ENCODE measurements at regions not wholly inside any gene's neighbourhood (a gene's known extent, or its start where the extent isn't known, plus 50 kb on each side); places are given as distances from the start of the nearest gene placed in this dataset.
"Not testable (repeated sequence)": the region's sequence is repeated elsewhere in the genome, so short reads cannot be mapped to it uniquely, and the experiment has no call there.

- Histone ChIP-seq H3K27me3 (ENCODE audit: insufficient read depth, low read length) (no peaks in the 10 kb centered on the region), H3K4me1 (ENCODE audit: control insufficient read depth in 1 of 2, insufficient read depth in 2 of 2, low read length in 2 of 2) (no peaks in the 10 kb centered on the region), H3K79me2 (ENCODE audit: control insufficient read depth, insufficient read depth, low read length, poor library complexity) (no peaks in the 10 kb centered on the region), H2BK12ac (ENCODE audit: low read length) (no peak overlapping the region), H3K9me3 (ENCODE audit: insufficient read depth, low read depth, low read length) (no peaks in the 10 kb centered on the region), H4K12ac (ENCODE audit: low read depth, low read length) (no peak overlapping the region), H2AFZ (ENCODE audit: insufficient read depth, low read length, poor library complexity) (no peak overlapping the region), H3K79me1 (ENCODE audit: low read length) (no peaks in the 10 kb centered on the region), H3K4ac (ENCODE audit: low read depth, low read length) (no peak overlapping the region), H4K8ac (ENCODE audit: low read depth, low read length) (no peak overlapping the region), H2BK5ac (ENCODE audit: low read depth, low read length, poor library complexity) (no peak overlapping the region), H2AK5ac (ENCODE audit: low read length) (no peak overlapping the region), H2BK120ac (ENCODE audit: insufficient read depth, low read length, poor library complexity) (no peak overlapping the region), H3K4me3 (ENCODE audit: low read depth, low read length) (no peak overlapping the region), H3K27ac (ENCODE audit: low read depth, low read length) (no peak overlapping the region), H3K9ac (ENCODE audit: low read length) (no peak overlapping the region), H3K18ac (ENCODE audit: low read length) (no peak overlapping the region), H3K4me2 (ENCODE audit: low read length) (no peak overlapping the region), H3K14ac (ENCODE audit: low read length) (no peak overlapping the region), H3K23ac (ENCODE audit: low read length) (no peak overlapping the region), H4K91ac (ENCODE audit: low read depth, low read length) (no peak overlapping the region), H3K36me3 (ENCODE audit: control insufficient read depth in 1 of 2, insufficient read depth in 2 of 2, low read length in 2 of 2) (no peaks in the 10 kb centered on the region)
- DNase-seq: no peak
Observed at GRCh38 chr1:187996780-187997179, 1168.0 kb downstream of the PLA2G4A start.

GRCh38 chr1:187999973-188000372 lies 1171.2 kb downstream of the PLA2G4A start:
- Histone ChIP-seq H3K36me3 (ENCODE audit: control insufficient read depth in 1 of 2, insufficient read depth in 2 of 2, low read length in 2 of 2) (no peaks in the 10 kb centered on the region), H3K4me1 (ENCODE audit: control insufficient read depth in 1 of 2, insufficient read depth in 2 of 2, low read length in 2 of 2) (no peaks in the 10 kb centered on the region), H3K14ac (ENCODE audit: low read length) (no peak overlapping the region), H3K4ac (ENCODE audit: low read depth, low read length) (no peak overlapping the region), H2BK120ac (ENCODE audit: insufficient read depth, low read length, poor library complexity) (no peak overlapping the region), H2AK5ac (ENCODE audit: low read length) (no peak overlapping the region), H3K9ac (ENCODE audit: low read length) (no peak overlapping the region), H3K23ac (ENCODE audit: low read length) (no peak overlapping the region), H3K9me3 (ENCODE audit: insufficient read depth, low read depth, low read length) (no peaks in the 10 kb centered on the region), H3K79me2 (ENCODE audit: control insufficient read depth, insufficient read depth, low read length, poor library complexity) (no peaks in the 10 kb centered on the region), H2BK12ac (ENCODE audit: low read length) (no peak overlapping the region), H3K27ac (ENCODE audit: low read depth, low read length) (no peak overlapping the region), H2BK5ac (ENCODE audit: low read depth, low read length, poor library complexity) (no peak overlapping the region), H3K27me3 (ENCODE audit: insufficient read depth, low read length) (no peaks in the 10 kb centered on the region), H2AFZ (ENCODE audit: insufficient read depth, low read length, poor library complexity) (no peak overlapping the region), H3K4me2 (ENCODE audit: low read length) (no peak overlapping the region), H3K4me3 (ENCODE audit: low read depth, low read length) (no peak overlapping the region), H4K91ac (ENCODE audit: low read depth, low read length) (no peak overlapping the region), H4K12ac (ENCODE audit: low read depth, low read length) (no peak overlapping the region), H3K18ac (ENCODE audit: low read length) (no peak overlapping the region), H3K79me1 (ENCODE audit: low read length) (no peaks in the 10 kb centered on the region), H4K8ac (ENCODE audit: low read depth, low read length) (no peak overlapping the region)
- DNase-seq: no peak

- H3K27ac ChIP-seq (ENCODE audit: low read depth, low read length); H4K8ac ChIP-seq (ENCODE audit: low read depth, low read length); H3K9ac ChIP-seq (ENCODE audit: low read length); H3K36me3 ChIP-seq (ENCODE audit: control insufficient read depth in 1 of 2, insufficient read depth in 2 of 2, low read length in 2 of 2); H3K4me3 ChIP-seq (ENCODE audit: low read depth, low read length); H2AK5ac ChIP-seq (ENCODE audit: low read length); H3K79me2 ChIP-seq (ENCODE audit: control insufficient read depth, insufficient read depth, low read length, poor library complexity); H3K9me3 ChIP-seq (ENCODE audit: insufficient read depth, low read depth, low read length); H3K27me3 ChIP-seq (ENCODE audit: insufficient read depth, low read length); H3K23ac ChIP-seq (ENCODE audit: low read length); H2BK120ac ChIP-seq (ENCODE audit: insufficient read depth, low read length, poor library complexity); H2BK5ac ChIP-seq (ENCODE audit: low read depth, low read length, poor library complexity); H2AFZ ChIP-seq (ENCODE audit: insufficient read depth, low read length, poor library complexity); H3K14ac ChIP-seq (ENCODE audit: low read length); DNase-seq; H3K4me1 ChIP-seq (ENCODE audit: control insufficient read depth in 1 of 2, insufficient read depth in 2 of 2, low read length in 2 of 2); H3K79me1 ChIP-seq (ENCODE audit: low read length); H3K4me2 ChIP-seq (ENCODE audit: low read length); H2BK12ac ChIP-seq (ENCODE audit: low read length); H3K4ac ChIP-seq (ENCODE audit: low read depth, low read length); H4K12ac ChIP-seq (ENCODE audit: low read depth, low read length); H3K18ac ChIP-seq (ENCODE audit: low read length); H4K91ac ChIP-seq (ENCODE audit: low read depth, low read length): not testable (repeated sequence)
- WGBS (ENCODE audit: extremely low coverage, insufficient coverage, insufficient read length): no CpG with 5 or more reads among the region's 1 CpG
Observed at GRCh38 chr1:188003687-188004086, 1174.9 kb downstream of the PLA2G4A start.

- no peaks in the 10 kb centered on the region for H3K79me1 ChIP-seq (ENCODE audit: low read length)
- no peak overlapping the region for H3K23ac ChIP-seq (ENCODE audit: low read length)
- DNase-seq: no peak
- no peaks in the 10 kb centered on the region for H3K27me3 ChIP-seq (ENCODE audit: insufficient read depth, low read length)
- no peak overlapping the region for H2BK12ac ChIP-seq (ENCODE audit: low read length)
- H2AK5ac ChIP-seq (ENCODE audit: low read length): no peak overlapping the region
- H3K18ac ChIP-seq (ENCODE audit: low read length): no peak overlapping the region
- H2BK5ac ChIP-seq (ENCODE audit: low read depth, low read length, poor library complexity): no peak overlapping the region
- H4K12ac ChIP-seq (ENCODE audit: low read depth, low read length): no peak overlapping the region
- H4K8ac ChIP-seq (ENCODE audit: low read depth, low read length): no peak overlapping the region
- H3K14ac ChIP-seq (ENCODE audit: low read length): no peak overlapping the region
- H4K91ac ChIP-seq (ENCODE audit: low read depth, low read length): no peak overlapping the region
- H3K9ac ChIP-seq (ENCODE audit: low read length): no peak overlapping the region
- no CpG with 5 or more reads among the region's 1 CpG for WGBS (ENCODE audit: extremely low coverage, insufficient coverage, insufficient read length)
- H2AFZ ChIP-seq (ENCODE audit: insufficient read depth, low read length, poor library complexity): no peak overlapping the region
- H3K36me3 ChIP-seq (ENCODE audit: control insufficient read depth in 1 of 2, insufficient read depth in 2 of 2, low read length in 2 of 2): no peaks in the 10 kb centered on the region
- no peak overlapping the region for H2BK120ac ChIP-seq (ENCODE audit: insufficient read depth, low read length, poor library complexity)
- no peak overlapping the region for H3K4me3 ChIP-seq (ENCODE audit: low read depth, low read length)
- no peak overlapping the region for H3K4me2 ChIP-seq (ENCODE audit: low read length)
- no peaks in the 10 kb centered on the region for H3K4me1 ChIP-seq (ENCODE audit: control insufficient read depth in 1 of 2, insufficient read depth in 2 of 2, low read length in 2 of 2)
- no peak overlapping the region for H3K27ac ChIP-seq (ENCODE audit: low read depth, low read length)
- no peak overlapping the region for H3K4ac ChIP-seq (ENCODE audit: low read depth, low read length)
- H3K9me3 ChIP-seq (ENCODE audit: insufficient read depth, low read depth, low read length): no peaks in the 10 kb centered on the region
- H3K79me2 ChIP-seq (ENCODE audit: control insufficient read depth, insufficient read depth, low read length, poor library complexity): no peaks in the 10 kb centered on the region
Observed at GRCh38 chr1:188004849-188005248, 1176.1 kb downstream of the PLA2G4A start.

- no peak overlapping the region for H4K12ac ChIP-seq (ENCODE audit: low read depth, low read length)
- H2BK120ac ChIP-seq (ENCODE audit: insufficient read depth, low read length, poor library complexity): no peak overlapping the region
- no peak overlapping the region for H3K4me3 ChIP-seq (ENCODE audit: low read depth, low read length)
- no peak overlapping the region for H3K14ac ChIP-seq (ENCODE audit: low read length)
- no peak overlapping the region for H3K23ac ChIP-seq (ENCODE audit: low read length)
- no peaks in the 10 kb centered on the region for H3K79me1 ChIP-seq (ENCODE audit: low read length)
- no peak overlapping the region for H2BK12ac ChIP-seq (ENCODE audit: low read length)
- no CpG with 5 or more reads among the region's 1 CpG for WGBS (ENCODE audit: extremely low coverage, insufficient coverage, insufficient read length)
- H3K4me1 ChIP-seq (ENCODE audit: control insufficient read depth in 1 of 2, insufficient read depth in 2 of 2, low read length in 2 of 2): no peaks in the 10 kb centered on the region
- no peak overlapping the region for H3K27ac ChIP-seq (ENCODE audit: low read depth, low read length)
- H2AFZ ChIP-seq (ENCODE audit: insufficient read depth, low read length, poor library complexity): no peak overlapping the region
- no peak overlapping the region for H3K18ac ChIP-seq (ENCODE audit: low read length)
- H4K8ac ChIP-seq (ENCODE audit: low read depth, low read length): no peak overlapping the region
- no peaks in the 10 kb centered on the region for H3K79me2 ChIP-seq (ENCODE audit: control insufficient read depth, insufficient read depth, low read length, poor library complexity)
- H4K91ac ChIP-seq (ENCODE audit: low read depth, low read length): no peak overlapping the region
- H3K36me3 ChIP-seq (ENCODE audit: control insufficient read depth in 1 of 2, insufficient read depth in 2 of 2, low read length in 2 of 2): no peaks in the 10 kb centered on the region
- no peak overlapping the region for H3K4ac ChIP-seq (ENCODE audit: low read depth, low read length)
- H3K4me2 ChIP-seq (ENCODE audit: low read length): no peak overlapping the region
- no peaks in the 10 kb centered on the region for H3K9me3 ChIP-seq (ENCODE audit: insufficient read depth, low read depth, low read length)
- no peaks in the 10 kb centered on the region for H3K27me3 ChIP-seq (ENCODE audit: insufficient read depth, low read length)
- H3K9ac ChIP-seq (ENCODE audit: low read length): no peak overlapping the region
- no peak overlapping the region for H2BK5ac ChIP-seq (ENCODE audit: low read depth, low read length, poor library complexity)
- DNase-seq: no peak
- no peak overlapping the region for H2AK5ac ChIP-seq (ENCODE audit: low read length)
Observed at GRCh38 chr1:188006354-188006753, 1177.6 kb downstream of the PLA2G4A start.

Data from trophoblast cell (in vitro differentiated cells and primary cell).